KMS-11 (cell line): ENCODE measurements at regions not wholly inside any gene's neighbourhood (a gene's known extent, or its start where the extent isn't known, plus 50 kb on each side); places are given as distances from the start of the nearest gene placed in this dataset.

Experiments
- H2AFZ ChIP-seq: fragments of 200-600 bp; sonication (generic); 2 replicates; pipeline ENCODE4 v1.6.1; 2016; ENCODE audit warnings: antibody characterized with exemption, mixed run types, low read depth
- H3K27ac ChIP-seq: fragments of 200-600 bp; sonication (generic); 2 replicates; pipeline ENCODE4 v1.6.1; 2016; ENCODE audit warnings: mild to moderate bottlenecking, mixed run types
- H3K27me3 ChIP-seq: fragments of 200-600 bp; sonication (generic); 2 replicates; pipeline ENCODE4 v1.6.1; 2017; ENCODE audit warnings: mild to moderate bottlenecking, low read depth, mixed run types, moderate library complexity; ENCODE audit not compliant: insufficient read depth
- H3K36me3 ChIP-seq: fragments of 200-600 bp; sonication (generic); 2 replicates; pipeline ENCODE4 v1.6.1; 2017; ENCODE audit warnings: mild to moderate bottlenecking, mixed run types; ENCODE audit not compliant: insufficient read depth
- H3K4me1 ChIP-seq: fragments of 200-600 bp; sonication (generic); 2 replicates; pipeline ENCODE4 v1.6.1; 2016; ENCODE audit warnings: mild to moderate bottlenecking, low read depth, mixed run types; ENCODE audit not compliant: poor library complexity, severe bottlenecking
- H3K4me2 ChIP-seq: fragments of 200-600 bp; sonication (generic); 2 replicates; pipeline ENCODE4 v1.7.0; 2016; ENCODE audit warnings: mild to moderate bottlenecking, mixed run types
- H3K4me3 ChIP-seq: fragments of 200-600 bp; sonication (generic); IDR thresholded peaks from 2 replicates; pipeline ENCODE4 v1.6.1; 2017; ENCODE audit warnings: low read depth, low read length, mixed read lengths; ENCODE audit not compliant: insufficient read depth
- H3K79me2 ChIP-seq: fragments of 200-600 bp; sonication (generic); 2 replicates; pipeline ENCODE4 v1.6.1; 2016; ENCODE audit warnings: low read depth, mixed run types; ENCODE audit not compliant: insufficient read depth
- H3K9ac ChIP-seq: fragments of 200-600 bp; sonication (generic); 2 replicates; pipeline ENCODE4 v1.6.1; 2016; ENCODE audit warnings: mild to moderate bottlenecking, mixed run types
- H4K20me1 ChIP-seq: fragments of 200-600 bp; sonication (generic); 2 replicates; pipeline ENCODE4 v1.6.1; 2016; ENCODE audit warnings: mild to moderate bottlenecking, mixed run types; ENCODE audit not compliant: insufficient read depth
- CTCF ChIP-seq: fragments of 200-600 bp; sonication (generic); conservative IDR thresholded peaks from 2 replicates; pipeline ENCODE4 v1.6.1; 2017; ENCODE audit warnings: low read depth, mild to moderate bottlenecking, antibody characterized with exemption, low read length, moderate library complexity, mixed read lengths

- Histone ChIP-seq H3K4me1 (no peaks in the 10 kb centered on the region), H2AFZ (no peak overlapping the region), H3K4me3 (no peak overlapping the region), H3K36me3 (no peaks in the 10 kb centered on the region), H3K9ac (no peak overlapping the region), H3K79me2 (no peaks in the 10 kb centered on the region), H3K4me2 (no peak overlapping the region), H4K20me1 (no peaks in the 10 kb centered on the region), H3K27ac (no peak overlapping the region), H3K27me3 (no peaks in the 10 kb centered on the region)
- TF ChIP-seq CTCF = no peak
These were observed 172.4 kb upstream of the CXCR4 start for GRCh38 chr2:136290326-136290725.

- Histone ChIP-seq H3K27me3 (no peaks in the 10 kb centered on the region), H3K4me3 (no peak overlapping the region), H3K27ac (no peak overlapping the region), H3K9ac (no peak overlapping the region), H3K36me3 (no peaks in the 10 kb centered on the region), H3K79me2 (no peaks in the 10 kb centered on the region), H3K4me2 (no peak overlapping the region), H3K4me1 (peaks cover 8% of the 10 kb centered on the region), H4K20me1 (no peaks in the 10 kb centered on the region), H2AFZ (no peak overlapping the region)
- TF ChIP-seq CTCF = no peak
These were observed 170.3 kb upstream of the CXCR4 start for GRCh38 chr2:136288249-136288648.

GRCh38 chr2:136286423-136286822 is 168.5 kb upstream of the CXCR4 start:
- Histone ChIP-seq H3K27ac (no peak overlapping the region), H3K4me3 (no peak overlapping the region), H3K4me2 (no peak overlapping the region), H3K79me2 (no peaks in the 10 kb centered on the region), H2AFZ (no peak overlapping the region), H3K27me3 (no peaks in the 10 kb centered on the region), H3K9ac (no peak overlapping the region), H3K4me1 (peaks cover 8% of the 10 kb centered on the region), H3K36me3 (no peaks in the 10 kb centered on the region), H4K20me1 (no peaks in the 10 kb centered on the region)
- TF ChIP-seq CTCF = no peak

GRCh38 chr2:136284226-136285119 is 166.5 kb upstream of the CXCR4 start:
- H3K27ac ChIP-seq = no peak overlapping the region
- H4K20me1 ChIP-seq = no peaks in the 10 kb centered on the region
- TF ChIP-seq CTCF = no peak
- H3K79me2 ChIP-seq = no peaks in the 10 kb centered on the region
- H2AFZ ChIP-seq = no peak overlapping the region
- H3K27me3 ChIP-seq = no peaks in the 10 kb centered on the region
- H3K4me1 ChIP-seq = peaks cover 8% of the 10 kb centered on the region
- H3K4me2 ChIP-seq = no peak overlapping the region
- H3K36me3 ChIP-seq = no peaks in the 10 kb centered on the region
- H3K9ac ChIP-seq = no peak overlapping the region
- no peak overlapping the region for H3K4me3 ChIP-seq
